BJ (cell line): ENCODE measurements at regions not wholly inside any gene's neighbourhood (a gene's known extent, or its start where the extent isn't known, plus 50 kb on each side); places are given as distances from the start of the nearest gene placed in this dataset.

Source experiments
- CTCF ChIA-PET: fragments of 350-600 bp; formaldehyde crosslinking; extraction: SDS; loops from one replicate; lab custom pipeline; 2021; ENCODE audit warnings: antibody characterized with exemption, inconsistent platforms; lab: Yijun Ruan, JAX
- POLR2A ChIA-PET: fragments of 300-600 bp; sonication (Branson Sonifier 250); formaldehyde crosslinking; extraction: SDS; loops from one replicate; lab custom pipeline; 2021; ENCODE audit warnings: antibody characterized with exemption; lab: Charles Lee
- DNase-seq: peaks from one replicate; pipeline ENCODE4 v3.0.0-alpha.2; 2011; ENCODE audit warnings: low read depth
- H3K27me3 ChIP-seq: 2 replicates; pipeline ENCODE4 v1.6.0; 2011; ENCODE audit warnings: low read length; ENCODE audit not compliant: control insufficient read depth, insufficient read depth
- H3K36me3 ChIP-seq: 2 replicates; pipeline ENCODE4 v1.5.1; 2011; ENCODE audit warnings: low read length; ENCODE audit not compliant: control insufficient read depth, insufficient read depth
- H3K4me3 ChIP-seq: 2 replicates; pipeline ENCODE4 v1.5.1; 2011; ENCODE audit warnings: low read depth, mild to moderate bottlenecking, control low read depth, low read length
- CTCF ChIP-seq: IDR thresholded peaks from 2 replicates; pipeline ENCODE4 v1.5.1; 2011; ENCODE audit warnings: low read depth, mild to moderate bottlenecking, control low read depth, inconsistent platforms, low read length, moderate library complexity; ENCODE audit not compliant: insufficient read depth

- CTCF ChIA-PET: interaction anchor here (1.1 kb wide), 1 partner anchor 14 kb away, joined by 3 read pairs; no protein-coding TSS in a partner anchor
These were observed 158.1 kb upstream of the FOXG1 start for GRCh38 chr14:28608443-28608842.

GRCh38 chr14:28608851-28609828 is 157.4 kb upstream of the FOXG1 start:
- Histone ChIP-seq H3K4me3 (no peak overlapping the region), H3K27me3 (no peaks in the 10 kb centered on the region), H3K36me3 (no peaks in the 10 kb centered on the region)
- DNase-seq: no peak
- peak; percentile 63 for TF ChIP-seq CTCF
- CTCF ChIA-PET: interaction anchor here (1.1 to 1.6 kb wide), 4 partner anchors 9 to 50 kb away, joined by 3 to 5 read pairs (median 4); no protein-coding TSS in a partner anchor
- POLR2A ChIA-PET: no interaction called here

More at GRCh38 chr14:28608443-28608842, 158.1 kb upstream of the FOXG1 start:
- no peak for DNase-seq
- no peaks in the 10 kb centered on the region for H3K36me3 ChIP-seq
- H3K4me3 ChIP-seq: no peak overlapping the region
- TF ChIP-seq CTCF: no peak
- H3K27me3 ChIP-seq: no peaks in the 10 kb centered on the region
- POLR2A ChIA-PET: no interaction called here

GRCh38 chr14:28612414-28612813 is 154.2 kb upstream of the FOXG1 start:
- ChIA-PET CTCF (no interaction called here), POLR2A (no interaction called here)
- Histone ChIP-seq H3K36me3 (no peaks in the 10 kb centered on the region), H3K27me3 (no peaks in the 10 kb centered on the region), H3K4me3 (no peak overlapping the region)
- DNase-seq: no peak
- no peak for TF ChIP-seq CTCF

DNA sequence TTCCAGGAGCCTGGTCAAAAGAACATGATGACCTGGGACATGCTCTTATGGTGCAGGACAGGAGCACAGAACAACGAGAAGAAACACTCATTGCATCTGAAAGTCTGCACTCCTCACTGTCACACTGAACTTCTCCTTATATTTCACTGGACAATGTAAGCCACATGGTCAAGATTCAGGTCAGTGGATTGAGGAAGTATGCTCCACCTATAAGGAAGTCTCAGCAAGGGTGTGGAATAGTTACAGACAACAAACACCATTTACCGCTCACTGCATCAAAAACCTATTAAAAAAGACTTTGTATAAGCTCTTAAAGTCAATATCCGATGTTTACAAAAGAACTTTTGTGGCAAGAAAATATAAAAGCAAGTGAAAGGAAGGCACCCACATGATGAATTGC is 153.1 kb upstream of the FOXG1 start:
- CTCF ChIA-PET: no interaction called here
- Histone ChIP-seq H3K4me3 (no peak overlapping the region), H3K36me3 (no peaks in the 10 kb centered on the region), H3K27me3 (no peaks in the 10 kb centered on the region)
- no peak for DNase-seq
- POLR2A ChIA-PET: no interaction called here
- TF ChIP-seq CTCF: no peak

- H3K4me3 ChIP-seq: no peak overlapping the region
- ChIA-PET CTCF (no interaction called here), POLR2A (no interaction called here)
- no peaks in the 10 kb centered on the region for H3K27me3 ChIP-seq
- no peak for TF ChIP-seq CTCF
- H3K36me3 ChIP-seq: no peaks in the 10 kb centered on the region
- DNase-seq: no peak
These were observed 139.8 kb upstream of the FOXG1 start for GRCh38 chr14:28626780-28627179.
